Neural cell (in vitro differentiated cells): ENCODE measurements at regions not wholly inside any gene's neighbourhood (a gene's known extent, or its start where the extent isn't known, plus 50 kb on each side); places are given as distances from the start of the nearest gene placed in this dataset.

Experiments used
- H2AFZ ChIP-seq: fragments of 200-600, 300-800 bp; sonication (generic), shearing (Covaris generic); 2 replicates; pipeline ENCODE4 v1.6.0; 2014; ENCODE audit warnings: low read depth, mild to moderate bottlenecking, antibody characterized with exemption, low read length, moderate library complexity
- H3F3A ChIP-seq: fragments of 200-600 bp; shearing (Covaris generic); 2 replicates; pipeline ENCODE4 v1.6.1; 2016; ENCODE audit warnings: mild to moderate bottlenecking, moderate library complexity, mixed read lengths, antibody characterized with exemption, low read length; ENCODE audit not compliant: insufficient read depth, poor library complexity, severe bottlenecking
- H3K27ac ChIP-seq: fragments of 200-600, 300-800 bp; sonication (generic), shearing (Covaris generic); 2 replicates; pipeline ENCODE4 v1.5.1; 2014; ENCODE audit warnings: mild to moderate bottlenecking, low read length, moderate library complexity
- H3K27me3 ChIP-seq: fragments of 300-800, 200-600 bp; sonication (generic), shearing (Covaris generic); 2 replicates; pipeline ENCODE4 v1.6.0; 2014; ENCODE audit warnings: mild to moderate bottlenecking, low read depth, low read length, moderate library complexity; ENCODE audit not compliant: insufficient read depth
- H3K36me3 ChIP-seq: fragments of 300-800, 200-600 bp; sonication (generic), shearing (Covaris generic); 2 replicates; pipeline ENCODE4 v1.5.1; 2014; ENCODE audit warnings: mild to moderate bottlenecking, antibody characterized with exemption, low read length, moderate library complexity; ENCODE audit not compliant: insufficient read depth
- H3K4me2 ChIP-seq: fragments of 300-800, 200-600 bp; sonication (generic), shearing (Covaris generic); 2 replicates; pipeline ENCODE4 v1.6.0; 2014; ENCODE audit warnings: mild to moderate bottlenecking, low read length
- H3K4me3 ChIP-seq: fragments of 300-800, 200-600 bp; sonication (generic), shearing (Covaris generic); 2 replicates; pipeline ENCODE4 v1.5.1; 2014; ENCODE audit warnings: mild to moderate bottlenecking, low read length, moderate library complexity
- H3K79me2 ChIP-seq: fragments of 200-600 bp; shearing (Covaris generic); replicated peaks from 2 replicates; pipeline ENCODE4 v1.6.0; 2014; ENCODE audit warnings: mild to moderate bottlenecking, low read length, moderate library complexity; ENCODE audit not compliant: insufficient read depth
- H3K9ac ChIP-seq: fragments of 300-800, 200-600 bp; sonication (generic), shearing (Covaris generic); 2 replicates; pipeline ENCODE4 v1.6.1; 2016; ENCODE audit warnings: mild to moderate bottlenecking, low read length, mixed read lengths
- H3K9me2 ChIP-seq: fragments of 200-600 bp; shearing (Covaris generic); 2 replicates; pipeline ENCODE4 v1.6.1; 2016; ENCODE audit warnings: mild to moderate bottlenecking, low read length, mixed read lengths; ENCODE audit not compliant: insufficient read depth
- H3K9me3 ChIP-seq: fragments of 200-600, 300-800 bp; sonication (generic), shearing (Covaris generic); 2 replicates; pipeline ENCODE4 v1.6.1; 2016; ENCODE audit warnings: mild to moderate bottlenecking, mixed run types, low read length, moderate library complexity, mixed read lengths
- H4K20me1 ChIP-seq: fragments of 200-600 bp; shearing (Covaris generic); 2 replicates; pipeline ENCODE4 v1.6.1; 2016; ENCODE audit warnings: mild to moderate bottlenecking, mixed run types; ENCODE audit not compliant: insufficient read depth
- CTCF ChIP-seq: fragments of 450-650 bp; IDR thresholded peaks from 2 replicates; pipeline ENCODE4 v1.5.1; 2014; ENCODE audit warnings: antibody characterized with exemption, mild to moderate bottlenecking, moderate library complexity; ENCODE audit not compliant: poor library complexity, severe bottlenecking
- EP300 ChIP-seq: fragments of 450-650 bp; conservative IDR thresholded peaks from 2 replicates; pipeline ENCODE4 v1.6.1; 2014; ENCODE audit warnings: antibody characterized with exemption, mild to moderate bottlenecking, moderate library complexity; ENCODE audit not compliant: poor library complexity, severe bottlenecking
- EZH2 ChIP-seq: fragments of 200-600, 300-800 bp; shearing (Covaris generic), sonication (generic); IDR thresholded peaks from 2 replicates; pipeline ENCODE4 v1.6.1; 2014; ENCODE audit warnings: antibody characterized with exemption, low read length, borderline replicate concordance, mild to moderate bottlenecking; ENCODE audit not compliant: insufficient read depth, poor library complexity, severe bottlenecking
- MXI1 ChIP-seq: fragments of 450-650 bp; conservative IDR thresholded peaks from 2 replicates; pipeline ENCODE4 v1.6.1; 2014; ENCODE audit warnings: antibody characterized with exemption, mild to moderate bottlenecking; ENCODE audit not compliant: poor library complexity, severe bottlenecking
- POLR2AphosphoS5 ChIP-seq: IDR thresholded peaks from 2 replicates; pipeline ENCODE4 v1.6.1; 2012
- RAD21 ChIP-seq: fragments of 450-650 bp; conservative IDR thresholded peaks from 2 replicates; pipeline ENCODE4 v1.6.1; 2014; ENCODE audit warnings: antibody characterized with exemption, mild to moderate bottlenecking, moderate library complexity
- REST ChIP-seq: IDR thresholded peaks from 2 replicates; pipeline ENCODE4 v1.6.1; 2012; ENCODE audit warnings: borderline replicate concordance
- SMC3 ChIP-seq: fragments of 450-650 bp; conservative IDR thresholded peaks from 2 replicates; pipeline ENCODE4 v1.6.1; 2014; ENCODE audit warnings: antibody characterized with exemption, mild to moderate bottlenecking, moderate library complexity; ENCODE audit not compliant: poor library complexity
- TAF1 ChIP-seq: IDR thresholded peaks from 2 replicates; pipeline ENCODE4 v1.6.1; 2012; ENCODE audit warnings: low read depth

- Histone ChIP-seq H3K4me3 (no peak overlapping the region), H3K4me2 (no peak overlapping the region), H3K9ac (no peak overlapping the region), H3K27me3 (no peaks in the 10 kb centered on the region), H3K9me2 (no peaks in the 10 kb centered on the region), H3K27ac (no peak overlapping the region), H2AFZ (no peak overlapping the region), H4K20me1 (no peaks in the 10 kb centered on the region), H3K36me3 (no peaks in the 10 kb centered on the region), H3K79me2 (no peaks in the 10 kb centered on the region), H3F3A (no peaks in the 10 kb centered on the region), H3K9me3 (no peaks in the 10 kb centered on the region)
- TF ChIP-seq TAF1 (no peak), EZH2 (no peak), CTCF (no peak), POLR2AphosphoS5 (no peak), REST (no peak), SMC3 (no peak), MXI1 (no peak), RAD21 (no peak), EP300 (no peak)
These were observed 94.1 kb upstream of the KLF6 start for GRCh38 chr10:3879073-3879472.

- Histone ChIP-seq H3K36me3 (no peaks in the 10 kb centered on the region), H3K9me3 (no peaks in the 10 kb centered on the region), H3K9me2 (no peaks in the 10 kb centered on the region), H3K9ac (no peak overlapping the region), H3K27me3 (no peaks in the 10 kb centered on the region), H3K4me3 (no peak overlapping the region), H3K4me2 (no peak overlapping the region), H4K20me1 (no peaks in the 10 kb centered on the region), H2AFZ (no peak overlapping the region), H3K27ac (no peak overlapping the region), H3K79me2 (no peaks in the 10 kb centered on the region), H3F3A (no peaks in the 10 kb centered on the region)
- TF ChIP-seq CTCF = no peak
- no peak for TF ChIP-seq REST
These were observed 92.4 kb upstream of the KLF6 start for GRCh38 chr10:3877211-3878000.
